ENCODE measurements at regions not wholly inside any gene's neighbourhood (a gene's known extent, or its start where the extent isn't known, plus 50 kb on each side); places are given as distances from the start of the nearest gene placed in this dataset.

GRCh38 chr22:35014812-35015211, 51.1 kb upstream of the ISX start:
- ATAC-seq (no peak), FAIRE-seq (no peak), DNase-seq (ENCODE audit: low spot score) (no peak)
- ChIA-PET CTCF (ENCODE audit: low intra/inter-chr PET ratio, low total read pairs) (no interaction called here), POLR2A (no interaction called here)
- no peak overlapping the region for H3K9ac ChIP-seq (ENCODE audit: insufficient read depth, low read depth, low read length)
- H4K20me1 ChIP-seq (ENCODE audit: insufficient read depth, low read length), result no peaks in the 10 kb centered on the region
- no TSS peak for BruUV-seq (replicated peaks)
- TF ChIP-seq XBP1 (CRISPR knock-in tag; IDR thresholded peaks at IDR 0.05) (no peak), ZFP82 (CRISPR knock-in tag; IDR thresholded peaks at IDR 0.05; ENCODE audit: borderline replicate concordance) (no peak), YY1 (IDR thresholded peaks at IDR 0.05; ENCODE audit: insufficient read depth, insufficient replicate concordance, low read depth, low read length) (no peak), ZNF768 (CRISPR knock-in tag; IDR thresholded peaks at IDR 0.05) (no peak), ZNF639 (CRISPR knock-in tag; conservative IDR thresholded peaks at IDR 0.05) (no peak), ZSCAN29 (CRISPR knock-in tag; conservative IDR thresholded peaks at IDR 0.05) (no peak), CREBL2 (CRISPR knock-in tag; IDR thresholded peaks at IDR 0.05; ENCODE audit: borderline replicate concordance) (no peak), NFRKB (IDR thresholded peaks at IDR 0.05) (no peak), ATF7 (IDR thresholded peaks at IDR 0.05) (peak; percentile 81), ATF7 (CRISPR knock-in tag; IDR thresholded peaks at IDR 0.05) (no peak), SOX6 (IDR thresholded peaks at IDR 0.05) (no peak), SOX6 (CRISPR knock-in tag; IDR thresholded peaks at IDR 0.05) (no peak), ZMYM2 (CRISPR knock-in tag; IDR thresholded peaks at IDR 0.05) (no peak), ZSCAN20 (CRISPR knock-in tag; IDR thresholded peaks at IDR 0.05; ENCODE audit: borderline replicate concordance) (no peak), ZNF512 (CRISPR knock-in tag; IDR thresholded peaks at IDR 0.05) (no peak), ZNF33B (CRISPR knock-in tag; IDR thresholded peaks at IDR 0.05) (no peak), YEATS4 (CRISPR knock-in tag; IDR thresholded peaks at IDR 0.05; ENCODE audit: borderline replicate concordance) (no peak), ZNF549 (CRISPR knock-in tag; IDR thresholded peaks at IDR 0.05) (no peak), CREB1 (IDR thresholded peaks at IDR 0.05) (peak; percentile 95), CREB1 (CRISPR knock-in tag; IDR thresholded peaks at IDR 0.05) (no peak)
- H3K79me2 ChIP-seq (ENCODE audit: insufficient read depth, low read length), result no peaks in the 10 kb centered on the region
- 14% methylated on average over 8 of the region's 9 CpGs for WGBS (ENCODE audit: low lambda C conversion rate)
- in situ Hi-C loops (cut with HindIII; ENCODE audit: extremely low pct_ligation_motif_present, low pct_unique_long_range_greater_than_20kb), result no loop called here
- H3K27ac ChIP-seq (ENCODE audit: extremely low read length, insufficient read depth, low read length), result no peak overlapping the region
- H2AFZ ChIP-seq (ENCODE audit: low read length), result no peak overlapping the region
- H3K4me1 ChIP-seq (ENCODE audit: insufficient read depth, low read length), result no peaks in the 10 kb centered on the region
- no peaks in the 10 kb centered on the region for H3K9me3 ChIP-seq (ENCODE audit: low read length)
- H3K36me3 ChIP-seq (replicated peaks in 1 of 2; ENCODE audit: control insufficient read depth in 1 of 2, insufficient read depth in 2 of 2, low read length in 2 of 2), result no peaks in the 10 kb centered on the region
- intact Hi-C loops (cut with micrococcal nuclease; ENCODE audit: unreplicated experiment), result loop anchor here (5.0 kb wide), 1 partner anchor 383 kb away; no protein-coding TSS in a partner anchor
- H3K27me3 ChIP-seq (ENCODE audit: control insufficient read depth in 1 of 2, insufficient read depth in 2 of 2, low read length in 2 of 2), result peaks cover 1 to 26% of the 10 kb centered on the region in 2 experiments; a peak in 2 of 5 replicates
- no peak overlapping the region for H3K4me3 ChIP-seq (replicated peaks in 1 of 3; ENCODE audit: insufficient read depth in 1 of 3, low read depth in 2 of 3, low read length in 3 of 3)
- no peak overlapping the region for H3K4me2 ChIP-seq (ENCODE audit: low read depth, low read length)

Data from HepG2 (cell line).